ENCODE measurements at regions not wholly inside any gene's neighbourhood (a gene's known extent, or its start where the extent isn't known, plus 50 kb on each side); places are given as distances from the start of the nearest gene placed in this dataset.
"Not testable (repeated sequence)": the region's sequence is repeated elsewhere in the genome, so short reads cannot be mapped to it uniquely, and the experiment has no call there.

DNA sequence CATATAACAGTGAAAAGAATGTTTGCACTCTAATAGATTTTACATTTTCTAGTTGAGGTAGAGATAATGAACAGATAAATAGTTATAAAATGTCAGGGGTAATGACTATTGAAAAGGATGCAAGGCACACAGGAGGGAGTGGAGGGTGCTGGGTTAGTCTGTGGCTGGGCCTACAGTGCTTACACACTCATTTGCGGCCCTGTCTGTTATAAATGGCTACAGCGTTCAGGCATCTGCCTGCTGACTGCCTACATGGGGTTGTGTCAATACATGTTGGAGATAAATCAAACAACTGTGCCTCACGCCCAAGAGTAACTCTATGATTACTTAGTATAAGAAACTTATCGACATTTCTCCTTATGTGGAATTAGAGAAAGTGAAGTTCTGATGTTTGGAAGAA is 313.3 kb downstream of the ACTR3B start:
- Mint-ChIP-seq H3K9me3 (no peaks in the 10 kb centered on the region), H3K36me3 (ENCODE audit: low read depth) (no peaks in the 10 kb centered on the region), H3K4me1 (ENCODE audit: low read depth) (no peaks in the 10 kb centered on the region), H3K27me3 (ENCODE audit: low read depth) (no peaks in the 10 kb centered on the region), H3K4me3 (no peak overlapping the region), H3K27ac (no peak overlapping the region)
- CTCF ChIA-PET: interaction anchor here (0.6 kb wide), 1 partner anchor 1546 kb away, joined by 3 read pairs; no protein-coding TSS in a partner anchor
- DNase-seq: no peak
- intact Hi-C loops (cut with micrococcal nuclease): no loop called here

DNA sequence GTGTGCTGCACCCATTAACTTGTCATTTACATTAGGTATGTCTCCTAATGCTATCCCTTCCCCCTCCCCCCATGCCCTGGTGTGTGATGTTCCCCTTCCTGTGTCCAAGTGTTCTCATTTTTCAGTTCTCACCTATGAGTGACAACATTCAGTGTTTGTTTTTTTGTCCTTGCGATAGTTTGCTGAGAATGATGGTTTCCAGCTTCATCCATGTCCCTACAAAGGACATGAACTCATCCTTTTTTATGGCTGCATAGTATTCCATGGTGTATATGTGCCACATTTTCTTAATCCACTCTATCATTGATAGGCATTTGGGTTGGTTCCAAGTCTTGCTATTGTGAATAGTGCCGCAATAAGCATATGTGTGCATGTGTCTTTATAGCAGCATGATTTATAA is 316.7 kb downstream of the ACTR3B start:
- H3K4me3 Mint-ChIP-seq; H3K4me1 Mint-ChIP-seq (ENCODE audit: low read depth); H3K27ac Mint-ChIP-seq; H3K9me3 Mint-ChIP-seq; intact Hi-C loops (cut with micrococcal nuclease); H3K36me3 Mint-ChIP-seq (ENCODE audit: low read depth); H3K27me3 Mint-ChIP-seq (ENCODE audit: low read depth); CTCF ChIA-PET; DNase-seq: not testable (repeated sequence)

GRCh38 chr7:153081496-153081895 is 321.9 kb downstream of the ACTR3B start:
- H3K27me3 Mint-ChIP-seq (ENCODE audit: low read depth): no peaks in the 10 kb centered on the region
- no peaks in the 10 kb centered on the region for H3K4me1 Mint-ChIP-seq (ENCODE audit: low read depth)
- H3K9me3 Mint-ChIP-seq: no peaks in the 10 kb centered on the region
- H3K4me3 Mint-ChIP-seq: no peak overlapping the region
- H3K36me3 Mint-ChIP-seq (ENCODE audit: low read depth): no peaks in the 10 kb centered on the region
- H3K27ac Mint-ChIP-seq: no peak overlapping the region
- CTCF ChIA-PET: no interaction called here
- no peak for DNase-seq
- intact Hi-C loops (cut with micrococcal nuclease): no loop called here

- Mint-ChIP-seq H3K27ac (no peak overlapping the region), H3K4me3 (no peak overlapping the region), H3K4me1 (ENCODE audit: low read depth) (no peaks in the 10 kb centered on the region), H3K36me3 (ENCODE audit: low read depth) (no peaks in the 10 kb centered on the region), H3K27me3 (ENCODE audit: low read depth) (no peaks in the 10 kb centered on the region), H3K9me3 (no peaks in the 10 kb centered on the region)
- intact Hi-C loops (cut with micrococcal nuclease): no loop called here
- CTCF ChIA-PET: interaction anchor here (0.5 kb wide), 1 partner anchor 27 kb away, joined by 3 read pairs; no protein-coding TSS in a partner anchor
- DNase-seq: no peak
Measured at GRCh38 chr7:153084278-153084677, 324.7 kb downstream of the ACTR3B start.

DNA sequence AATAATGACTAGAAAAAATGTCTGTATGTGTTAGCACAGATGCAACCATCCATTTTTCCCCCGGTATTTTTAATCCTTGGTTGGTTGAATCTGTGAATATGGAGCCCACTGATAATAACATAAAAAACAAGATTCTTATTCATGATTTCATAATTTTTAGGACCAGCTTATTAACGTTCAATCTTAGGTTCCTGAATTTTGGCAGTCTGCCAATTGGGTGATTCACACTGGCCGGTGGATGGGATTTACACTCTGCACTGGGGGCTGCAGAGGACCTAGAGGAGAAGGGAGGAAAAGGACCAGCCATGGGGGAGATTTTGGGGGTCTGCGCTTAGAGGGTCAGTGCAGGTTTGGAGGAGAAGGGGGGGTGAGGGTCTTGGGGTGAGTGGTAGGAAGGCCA is 327.9 kb downstream of the ACTR3B start:
- DNase-seq: no peak
- Mint-ChIP-seq H3K9me3 (no peaks in the 10 kb centered on the region), H3K4me1 (ENCODE audit: low read depth) (no peaks in the 10 kb centered on the region), H3K36me3 (ENCODE audit: low read depth) (no peaks in the 10 kb centered on the region), H3K27ac (no peak overlapping the region), H3K4me3 (no peak overlapping the region), H3K27me3 (ENCODE audit: low read depth) (no peaks in the 10 kb centered on the region)
- intact Hi-C loops (cut with micrococcal nuclease): no loop called here
- CTCF ChIA-PET: no interaction called here

DNA sequence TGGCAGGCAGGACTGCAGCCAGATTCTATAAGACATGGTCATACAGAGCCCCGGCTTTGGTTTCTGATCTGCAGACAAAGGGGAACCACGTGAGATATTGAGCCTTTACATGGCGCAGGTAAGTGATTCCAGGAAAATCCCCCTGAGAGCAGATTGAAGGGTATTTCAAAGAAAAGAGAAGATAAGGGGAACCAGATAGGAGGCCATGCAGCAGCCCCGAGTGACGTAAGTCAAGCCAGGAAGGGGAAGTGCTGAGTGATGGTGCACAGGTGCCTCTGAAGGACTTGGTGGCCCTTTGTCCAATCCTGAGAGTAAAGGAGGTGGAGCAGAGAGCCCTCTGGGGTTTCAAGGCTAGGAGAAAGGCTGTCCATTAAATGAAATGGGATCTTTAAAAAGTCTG is 329.0 kb downstream of the ACTR3B start:
- intact Hi-C loops (cut with micrococcal nuclease): no loop called here
- Mint-ChIP-seq H3K27ac (no peak overlapping the region), H3K4me3 (no peak overlapping the region), H3K9me3 (no peaks in the 10 kb centered on the region), H3K36me3 (ENCODE audit: low read depth) (no peaks in the 10 kb centered on the region), H3K4me1 (ENCODE audit: low read depth) (no peaks in the 10 kb centered on the region), H3K27me3 (ENCODE audit: low read depth) (no peaks in the 10 kb centered on the region)
- DNase-seq: no peak
- CTCF ChIA-PET: no interaction called here

GRCh38 chr7:153090209-153090608 is 330.7 kb downstream of the ACTR3B start:
- no peaks in the 10 kb centered on the region for H3K36me3 Mint-ChIP-seq (ENCODE audit: low read depth)
- peaks cover 2% of the 10 kb centered on the region for H3K27me3 Mint-ChIP-seq (ENCODE audit: low read depth)
- H3K27ac Mint-ChIP-seq: no peak overlapping the region
- H3K4me1 Mint-ChIP-seq (ENCODE audit: low read depth): no peaks in the 10 kb centered on the region
- intact Hi-C loops (cut with micrococcal nuclease): no loop called here
- peaks cover 9% of the 10 kb centered on the region for H3K9me3 Mint-ChIP-seq
- DNase-seq: no peak
- CTCF ChIA-PET: no interaction called here
- H3K4me3 Mint-ChIP-seq: no peak overlapping the region

GRCh38 chr7:153090764-153091163 is 331.2 kb downstream of the ACTR3B start:
- H3K27me3 Mint-ChIP-seq (ENCODE audit: low read depth): peaks cover 2% of the 10 kb centered on the region
- CTCF ChIA-PET: no interaction called here
- no peak for DNase-seq
- no peak overlapping the region for H3K4me3 Mint-ChIP-seq
- H3K36me3 Mint-ChIP-seq (ENCODE audit: low read depth): no peaks in the 10 kb centered on the region
- H3K4me1 Mint-ChIP-seq (ENCODE audit: low read depth): no peaks in the 10 kb centered on the region
- no peak overlapping the region for H3K27ac Mint-ChIP-seq
- peaks cover 11% of the 10 kb centered on the region for H3K9me3 Mint-ChIP-seq
- intact Hi-C loops (cut with micrococcal nuclease): no loop called here

DNA sequence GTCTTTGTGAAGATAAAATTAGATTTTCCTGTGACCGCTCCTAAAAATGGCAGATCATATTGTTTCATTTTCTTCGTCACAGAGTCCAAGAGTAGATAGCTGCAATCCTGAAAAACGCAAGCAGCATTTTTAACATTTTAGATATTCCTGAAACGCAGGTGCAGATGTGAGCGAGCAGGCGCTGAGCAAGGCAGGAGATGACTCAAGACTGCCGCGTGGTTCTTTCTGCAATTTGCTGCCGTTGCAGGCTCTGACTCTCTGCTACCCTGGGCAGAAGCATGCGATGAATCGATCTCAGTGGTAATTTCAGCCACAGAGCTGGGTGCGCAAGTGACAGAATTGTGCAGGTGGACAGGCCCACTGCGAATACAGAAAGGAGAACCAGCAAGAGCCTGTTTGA is 331.9 kb downstream of the ACTR3B start:
- CTCF ChIA-PET: interaction anchor here (1.1 kb wide), 1 partner anchor 8 kb away, joined by 3 read pairs; no protein-coding TSS in a partner anchor
- no peak for DNase-seq
- intact Hi-C loops (cut with micrococcal nuclease): no loop called here
- H3K4me3 Mint-ChIP-seq: no peak overlapping the region
- no peaks in the 10 kb centered on the region for H3K36me3 Mint-ChIP-seq (ENCODE audit: low read depth)
- no peak overlapping the region for H3K27ac Mint-ChIP-seq
- no peaks in the 10 kb centered on the region for H3K4me1 Mint-ChIP-seq (ENCODE audit: low read depth)
- H3K9me3 Mint-ChIP-seq: peaks cover 11% of the 10 kb centered on the region
- H3K27me3 Mint-ChIP-seq (ENCODE audit: low read depth): peaks cover 2% of the 10 kb centered on the region

GRCh38 chr7:153097511-153098201 is 338.1 kb downstream of the ACTR3B start:
- H3K27me3 Mint-ChIP-seq (ENCODE audit: low read depth): peaks cover 4% of the 10 kb centered on the region
- no peak overlapping the region for H3K4me3 Mint-ChIP-seq
- no peaks in the 10 kb centered on the region for H3K4me1 Mint-ChIP-seq (ENCODE audit: low read depth)
- H3K27ac Mint-ChIP-seq: no peak overlapping the region
- CTCF ChIA-PET: no interaction called here
- intact Hi-C loops (cut with micrococcal nuclease): no loop called here
- H3K36me3 Mint-ChIP-seq (ENCODE audit: low read depth): no peaks in the 10 kb centered on the region
- H3K9me3 Mint-ChIP-seq: peaks cover 11% of the 10 kb centered on the region
- DNase-seq: no peak

GRCh38 chr7:153099235-153099634 is 339.7 kb downstream of the ACTR3B start:
- CTCF ChIA-PET: interaction anchor here (0.9 to 1.3 kb wide), 2 partner anchors 7 to 16 kb away, joined by 3 read pairs; no protein-coding TSS in a partner anchor
- no peak overlapping the region for H3K27ac Mint-ChIP-seq
- no peak for DNase-seq
- intact Hi-C loops (cut with micrococcal nuclease): no loop called here
- H3K4me1 Mint-ChIP-seq (ENCODE audit: low read depth): no peaks in the 10 kb centered on the region
- H3K27me3 Mint-ChIP-seq (ENCODE audit: low read depth): peaks cover 3% of the 10 kb centered on the region
- peaks cover 7% of the 10 kb centered on the region for H3K9me3 Mint-ChIP-seq
- H3K36me3 Mint-ChIP-seq (ENCODE audit: low read depth): no peaks in the 10 kb centered on the region
- no peak overlapping the region for H3K4me3 Mint-ChIP-seq

DNA sequence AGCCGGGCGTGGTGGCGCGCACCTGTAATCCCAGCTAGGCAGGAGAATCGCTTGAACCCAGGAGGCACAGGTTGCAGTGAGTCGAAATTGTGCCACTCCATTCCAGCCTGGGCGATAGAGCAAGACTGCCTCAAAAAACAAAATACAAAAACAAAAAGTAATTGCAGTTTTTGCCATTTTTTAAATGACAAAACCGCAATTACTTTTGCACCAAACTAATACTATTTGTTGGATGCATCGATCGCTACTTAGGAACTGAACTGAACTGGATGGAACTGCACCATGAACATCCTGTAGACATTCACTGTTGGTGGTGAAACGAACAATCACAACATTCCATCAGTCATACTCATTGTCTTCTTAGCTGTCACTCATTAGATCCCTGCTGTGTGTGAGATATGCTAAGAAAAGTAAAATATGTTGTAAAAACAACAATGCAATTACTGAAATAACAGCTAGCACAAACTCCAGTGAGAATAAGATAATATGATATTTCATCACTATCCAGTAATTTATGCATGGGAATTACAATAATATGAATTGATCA is 341.2 kb downstream of the ACTR3B start:
- H3K9me3 Mint-ChIP-seq: no peaks in the 10 kb centered on the region
- CTCF ChIA-PET: no interaction called here
- no peaks in the 10 kb centered on the region for H3K4me1 Mint-ChIP-seq (ENCODE audit: low read depth)
- DNase-seq: no peak
- H3K4me3 Mint-ChIP-seq: no peak overlapping the region
- H3K27me3 Mint-ChIP-seq (ENCODE audit: low read depth): peaks cover 3% of the 10 kb centered on the region
- no peaks in the 10 kb centered on the region for H3K36me3 Mint-ChIP-seq (ENCODE audit: low read depth)
- no peak overlapping the region for H3K27ac Mint-ChIP-seq
- intact Hi-C loops (cut with micrococcal nuclease): no loop called here

- peaks cover 3% of the 10 kb centered on the region for H3K27me3 Mint-ChIP-seq (ENCODE audit: low read depth)
- no peak overlapping the region for H3K27ac Mint-ChIP-seq
- CTCF ChIA-PET: no interaction called here
- H3K4me3 Mint-ChIP-seq: no peak overlapping the region
- H3K4me1 Mint-ChIP-seq (ENCODE audit: low read depth): no peaks in the 10 kb centered on the region
- no peak for DNase-seq
- intact Hi-C loops (cut with micrococcal nuclease): no loop called here
- no peaks in the 10 kb centered on the region for H3K9me3 Mint-ChIP-seq
- H3K36me3 Mint-ChIP-seq (ENCODE audit: low read depth): no peaks in the 10 kb centered on the region
Measured at GRCh38 chr7:153103202-153103601, 343.6 kb downstream of the ACTR3B start.

Measured in activated naive CD4-positive, alpha-beta T cell treated with anti-CD3 and anti-CD28 coated beads for 36 hours (primary cell).